ENCODE measurements at regions not wholly inside any gene's neighbourhood (a gene's known extent, or its start where the extent isn't known, plus 50 kb on each side); places are given as distances from the start of the nearest gene placed in this dataset.

DNA sequence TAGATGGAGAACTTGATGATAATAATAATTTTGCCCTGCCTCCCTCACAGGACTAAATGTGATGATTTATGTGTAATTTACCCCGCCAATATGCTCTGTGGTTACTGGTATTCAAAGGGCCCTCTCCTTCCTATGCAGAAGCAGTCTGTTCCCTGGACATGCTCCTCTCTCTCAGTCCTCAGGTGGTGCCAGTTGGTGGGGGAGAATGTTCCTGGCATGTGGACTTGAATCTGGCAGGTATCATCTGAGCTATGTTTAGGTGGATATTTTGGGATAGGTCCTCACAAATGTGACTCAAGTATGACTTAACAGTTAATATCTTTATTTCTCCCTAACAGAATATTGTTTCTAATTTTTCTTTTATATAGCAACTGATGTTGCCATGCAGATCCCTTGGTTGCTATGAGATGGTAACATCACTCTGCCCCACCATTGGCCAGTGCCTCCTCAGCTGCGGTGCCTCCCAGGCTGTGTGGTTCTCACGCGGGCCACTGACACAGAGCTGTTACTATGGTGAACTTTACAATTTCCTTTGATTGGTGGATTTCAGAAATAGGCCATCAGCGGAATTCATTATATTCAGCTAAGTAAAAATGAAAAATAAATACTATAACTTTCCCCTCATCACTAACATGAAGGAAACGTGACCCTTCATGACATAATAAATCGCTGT lies 106.7 kb upstream of the PELI1 start:
- TF ChIP-seq, protein P1, sequence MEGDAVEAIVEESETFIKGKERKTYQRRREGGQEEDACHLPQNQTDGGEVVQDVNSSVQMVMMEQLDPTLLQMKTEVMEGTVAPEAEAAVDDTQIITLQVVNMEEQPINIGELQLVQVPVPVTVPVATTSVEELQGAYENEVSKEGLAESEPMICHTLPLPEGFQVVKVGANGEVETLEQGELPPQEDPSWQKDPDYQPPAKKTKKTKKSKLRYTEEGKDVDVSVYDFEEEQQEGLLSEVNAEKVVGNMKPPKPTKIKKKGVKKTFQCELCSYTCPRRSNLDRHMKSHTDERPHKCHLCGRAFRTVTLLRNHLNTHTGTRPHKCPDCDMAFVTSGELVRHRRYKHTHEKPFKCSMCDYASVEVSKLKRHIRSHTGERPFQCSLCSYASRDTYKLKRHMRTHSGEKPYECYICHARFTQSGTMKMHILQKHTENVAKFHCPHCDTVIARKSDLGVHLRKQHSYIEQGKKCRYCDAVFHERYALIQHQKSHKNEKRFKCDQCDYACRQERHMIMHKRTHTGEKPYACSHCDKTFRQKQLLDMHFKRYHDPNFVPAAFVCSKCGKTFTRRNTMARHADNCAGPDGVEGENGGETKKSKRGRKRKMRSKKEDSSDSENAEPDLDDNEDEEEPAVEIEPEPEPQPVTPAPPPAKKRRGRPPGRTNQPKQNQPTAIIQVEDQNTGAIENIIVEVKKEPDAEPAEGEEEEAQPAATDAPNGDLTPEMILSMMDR (IDR thresholded peaks at IDR 0.05): no peak
- TF ChIP-seq POLR2A (IDR thresholded peaks at IDR 0.05): no peak

All from Peyer's patch (tissue), 4 donors.